Endothelial cell of umbilical vein (primary cell): ENCODE measurements at regions not wholly inside any gene's neighbourhood (a gene's known extent, or its start where the extent isn't known, plus 50 kb on each side); places are given as distances from the start of the nearest gene placed in this dataset.

Experiments used
- BruUV-seq: library from RNA; stranded (reverse); fragments of 400-500 nt; replicated peaks from 2 replicates; lab custom pipeline; 2021; lab: Mats Ljungman, UMichigan
- CTCF ChIA-PET: fragments of 300-600, 350-600 bp; sonication (Branson Sonifier 250); formaldehyde crosslinking; loops from one replicate; lab custom pipeline; 2021; ENCODE audit warnings: antibody characterized with exemption, inconsistent platforms; lab: Charles Lee
- POLR2A ChIA-PET: fragments of 300-600, 350-600 bp; sonication (Branson Sonifier 250); formaldehyde crosslinking; loops from one replicate; lab custom pipeline; 2021; ENCODE audit warnings: antibody characterized with exemption, inconsistent platforms; lab: Charles Lee
- DNase-seq: peaks from one replicate; pipeline ENCODE4 v3.0.0-alpha.2; 2011; ENCODE audit warnings: low read depth, low spot score
- FAIRE-seq: peaks from 2 replicates; lab custom pipeline; 2011; peaks lifted over from hg19 to GRCh38; lab: Jason Lieb, UNC
- H2AFZ ChIP-seq: 2 replicates; pipeline ENCODE4 v1.6.0; 2012; ENCODE audit warnings: low read depth, low read length, control low read depth, inconsistent platforms
- H3K27ac ChIP-seq: 2 replicates; pipeline ENCODE4 v1.5.1; 2011; ENCODE audit warnings: low read depth, mild to moderate bottlenecking, control low read depth, low read length, moderate library complexity; ENCODE audit not compliant: insufficient read depth
- H3K27me3 ChIP-seq, 2 experiments: 2 replicates each; pipeline versions ENCODE4 v1.6.0 to v1.6.1; 2011; ENCODE audit warnings: low read length in 2 of 2, mixed read lengths in 1 of 2; ENCODE audit not compliant: control insufficient read depth in 2 of 2, insufficient read depth in 2 of 2
- H3K36me3 ChIP-seq, 2 experiments: 2 replicates in 1 of 2; 3 replicates in 1 of 2; pipeline ENCODE4 v1.5.1; 2011; ENCODE audit warnings: low read length in 2 of 2, mild to moderate bottlenecking in 1 of 2, moderate library complexity in 1 of 2; ENCODE audit not compliant: control insufficient read depth in 2 of 2, insufficient read depth in 2 of 2; ENCODE audit errors: extremely low read depth in 1 of 2
- H3K4me1 ChIP-seq: 3 replicates; pipeline ENCODE4 v1.5.1; 2011; ENCODE audit warnings: mild to moderate bottlenecking, low read length; ENCODE audit not compliant: control insufficient read depth, insufficient read depth; ENCODE audit errors: extremely low read depth
- H3K4me2 ChIP-seq: 2 replicates; pipeline ENCODE4 v1.6.1; 2011; ENCODE audit warnings: low read length, control low read depth, mixed read lengths; ENCODE audit not compliant: insufficient read depth
- H3K4me3 ChIP-seq, 3 experiments: fragments of 200-600 bp in 1 of 3; sonication (generic), shearing (Covaris generic) in 1 of 3; replicated peaks in 1 of 3; 2 replicates each; pipeline ENCODE4 v1.5.1; 2011 to 2016; ENCODE audit warnings: control low read depth in 3 of 3, low read length in 3 of 3, mild to moderate bottlenecking in 2 of 3, inconsistent platforms in 1 of 3, low read depth in 1 of 3, moderate library complexity in 1 of 3; ENCODE audit not compliant: insufficient read depth in 1 of 3
- H3K79me2 ChIP-seq: 2 replicates; pipeline ENCODE4 v1.6.0; 2012; ENCODE audit warnings: low read length, inconsistent platforms; ENCODE audit not compliant: control insufficient read depth, insufficient read depth
- H3K9ac ChIP-seq: replicated peaks from 2 replicates; pipeline ENCODE3; 2011; ENCODE audit warnings: low read length, control low read depth; ENCODE audit not compliant: insufficient read depth; ENCODE audit errors: extremely low read depth
- H3K9me1 ChIP-seq: replicated peaks from 3 replicates; pipeline ENCODE4 v1.6.0; 2011; ENCODE audit warnings: mild to moderate bottlenecking, low read length; ENCODE audit not compliant: control insufficient read depth, insufficient read depth; ENCODE audit errors: extremely low read depth
- H3K9me3 ChIP-seq: replicated peaks from 2 replicates; pipeline ENCODE4 v1.5.1; 2012; ENCODE audit warnings: low read length, inconsistent platforms; ENCODE audit not compliant: control insufficient read depth, insufficient read depth
- H4K20me1 ChIP-seq: replicated peaks from 2 replicates; pipeline ENCODE3; 2011; ENCODE audit warnings: mild to moderate bottlenecking, low read length; ENCODE audit not compliant: control insufficient read depth, insufficient read depth; ENCODE audit errors: extremely low read depth
- EZH2 ChIP-seq: IDR thresholded peaks from 2 replicates; pipeline ENCODE4 v1.6.1; 2012; ENCODE audit warnings: borderline replicate concordance, low read depth, mild to moderate bottlenecking, moderate library complexity, low read length, inconsistent platforms; ENCODE audit not compliant: severe bottlenecking
- FOS ChIP-seq: IDR thresholded peaks from 2 replicates; pipeline ENCODE4 v1.6.1; 2011; ENCODE audit warnings: mild to moderate bottlenecking, low read length, moderate library complexity, borderline replicate concordance; ENCODE audit not compliant: insufficient read depth
- GATA2 ChIP-seq: IDR thresholded peaks from 2 replicates; pipeline ENCODE4 v1.7.0; 2011; ENCODE audit warnings: low read depth, mild to moderate bottlenecking, moderate library complexity, mixed read lengths, low read length; ENCODE audit not compliant: insufficient read length, insufficient read depth
- JUN ChIP-seq: IDR thresholded peaks from 2 replicates; pipeline ENCODE4 v1.6.1; 2011; ENCODE audit warnings: borderline replicate concordance, low read depth; ENCODE audit not compliant: insufficient read length, insufficient read depth
- MYC ChIP-seq: IDR thresholded peaks from one replicate; pipeline ENCODE4 v1.6.1; 2011; ENCODE audit warnings: mild to moderate bottlenecking, low read depth, low read length
- POLR2A ChIP-seq: IDR thresholded peaks from 2 replicates; pipeline ENCODE4 v1.6.1; 2012; ENCODE audit warnings: low read depth, mild to moderate bottlenecking, control low read depth, low read length
- POLR2AphosphoS5 ChIP-seq: IDR thresholded peaks from 2 replicates; pipeline ENCODE4 v1.6.1; 2012; ENCODE audit warnings: low read depth, mild to moderate bottlenecking, control low read depth, low read length, moderate library complexity; ENCODE audit not compliant: insufficient read depth
- dilution Hi-C: fragments of 300-500 bp; cut with MboI; formaldehyde crosslinking; loops from one replicate; pipeline ENCODE4 v1.15.0; 2019; ENCODE audit warnings: low sequenced_read_pairs; ENCODE audit not compliant: extremely low pct_ligation_motif_present
- intact Hi-C: fragments of 100-400 bp; cut with micrococcal nuclease; formaldehyde crosslinking; loops from one replicate; pipeline ENCODE4 v1.10.0; 2022
- TF ChIP-seq, protein P1 (sequence below), 2 donors: IDR thresholded peaks; 1 replicate in 1 of 2; 2 replicates in 1 of 2; pipeline ENCODE4 v1.5.1; 2011; ENCODE audit warnings: low read length in 2 of 2, mild to moderate bottlenecking in 2 of 2, moderate library complexity in 2 of 2, control low read depth in 1 of 2, inconsistent platforms in 1 of 2, low read depth in 1 of 2; ENCODE audit not compliant: insufficient read depth in 1 of 2; ENCODE audit errors: extremely low read depth in 1 of 2

DNA sequence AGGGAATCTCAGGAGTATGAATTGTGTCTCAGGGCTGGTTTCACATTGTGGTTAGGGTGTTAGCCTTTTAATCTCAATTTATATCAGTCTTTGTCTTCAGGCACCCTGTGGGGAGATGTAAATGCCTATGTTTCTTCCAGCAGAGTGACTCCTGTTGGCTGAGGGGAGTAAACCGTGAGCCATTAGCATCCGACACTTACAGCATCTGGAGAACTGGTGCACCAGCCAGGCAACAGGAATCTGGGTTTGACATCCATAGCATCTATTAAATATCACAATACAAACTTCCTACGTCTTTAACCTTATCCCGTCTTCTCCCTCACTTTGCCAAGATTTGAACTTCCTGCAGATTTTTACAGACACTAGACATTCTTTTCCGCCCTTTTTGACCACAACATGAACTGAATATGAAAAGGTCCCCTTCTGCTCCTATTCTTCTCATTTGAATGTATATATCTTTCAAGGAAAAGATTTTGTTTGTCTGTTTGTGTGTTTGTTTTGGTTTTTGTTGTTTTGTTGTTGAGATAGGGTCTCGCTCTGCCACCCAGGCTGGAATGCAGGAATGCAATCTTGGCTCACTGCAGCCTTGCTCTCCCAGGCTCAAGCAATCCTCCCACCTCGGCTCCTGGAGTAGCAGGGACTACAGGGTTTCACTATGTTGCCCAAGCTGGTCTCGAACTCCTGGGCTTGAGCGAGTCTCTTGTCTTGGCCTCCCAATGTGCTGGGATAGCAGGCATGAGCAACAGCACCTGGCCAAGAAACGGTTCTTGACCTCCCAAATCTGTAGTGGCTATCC, 626.2 kb downstream of the TLR4 start:
- intact Hi-C loops (no loop called here), dilution Hi-C loops (no loop called here)
- Histone ChIP-seq H3K36me3 (no peaks in the 10 kb centered on the region), H3K79me2 (no peaks in the 10 kb centered on the region), H2AFZ (no peak overlapping the region), H4K20me1 (no peaks in the 10 kb centered on the region), H3K27me3 (no peaks in the 10 kb centered on the region), H3K27ac (no peak overlapping the region), H3K9ac (no peak overlapping the region), H3K4me3 (no peak overlapping the region), H3K4me2 (no peak overlapping the region), H3K9me1 (no peaks in the 10 kb centered on the region), H3K4me1 (no peaks in the 10 kb centered on the region), H3K9me3 (no peaks in the 10 kb centered on the region)
- DNase-seq (no peak), FAIRE-seq (no peak)
- no peak for TF ChIP-seq EZH2
- no peak for TF ChIP-seq MYC
- ChIA-PET POLR2A (no interaction called here), CTCF (no interaction called here)
- BruUV-seq = no TSS peak

DNA sequence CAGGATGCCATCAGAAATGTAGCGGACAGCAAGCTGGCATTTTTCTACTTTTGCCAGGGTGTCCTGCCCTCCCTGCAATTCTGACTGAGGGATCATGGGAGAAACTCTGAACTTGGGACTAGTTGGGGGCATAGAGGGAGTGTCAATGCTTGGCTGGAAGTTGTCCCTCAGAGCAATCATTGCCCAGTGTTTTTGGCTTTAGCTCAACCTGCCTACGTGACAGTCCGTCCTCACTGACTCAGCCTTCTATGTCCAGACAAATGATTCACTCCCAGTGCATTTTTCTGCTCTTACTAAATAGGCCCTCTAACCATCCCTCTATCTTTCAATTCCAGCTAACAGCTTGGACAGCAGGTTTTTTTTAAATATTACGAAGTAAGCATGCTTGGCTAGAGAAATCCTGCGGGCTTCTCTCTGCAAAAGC, 627.4 kb downstream of the TLR4 start:
- Histone ChIP-seq H3K4me1 (no peaks in the 10 kb centered on the region), H3K9me3 (no peaks in the 10 kb centered on the region), H3K9me1 (no peaks in the 10 kb centered on the region), H3K4me3 (no peak overlapping the region), H2AFZ (no peak overlapping the region), H3K9ac (no peak overlapping the region), H3K79me2 (no peaks in the 10 kb centered on the region), H3K4me2 (no peak overlapping the region), H4K20me1 (no peaks in the 10 kb centered on the region), H3K27ac (no peak overlapping the region), H3K27me3 (no peaks in the 10 kb centered on the region), H3K36me3 (no peaks in the 10 kb centered on the region)
- no TSS peak for BruUV-seq
- ChIA-PET POLR2A (no interaction called here), CTCF (interaction anchor here (0.9 kb wide), 1 partner anchor 8 kb away, joined by 3 read pairs; no protein-coding TSS in a partner anchor)
- FAIRE-seq (no peak), DNase-seq (no peak)
- TF ChIP-seq GATA2 (no peak), POLR2A (no peak), JUN (no peak), MYC (no peak), FOS (no peak), POLR2AphosphoS5 (no peak)
- TF ChIP-seq, protein P1, sequence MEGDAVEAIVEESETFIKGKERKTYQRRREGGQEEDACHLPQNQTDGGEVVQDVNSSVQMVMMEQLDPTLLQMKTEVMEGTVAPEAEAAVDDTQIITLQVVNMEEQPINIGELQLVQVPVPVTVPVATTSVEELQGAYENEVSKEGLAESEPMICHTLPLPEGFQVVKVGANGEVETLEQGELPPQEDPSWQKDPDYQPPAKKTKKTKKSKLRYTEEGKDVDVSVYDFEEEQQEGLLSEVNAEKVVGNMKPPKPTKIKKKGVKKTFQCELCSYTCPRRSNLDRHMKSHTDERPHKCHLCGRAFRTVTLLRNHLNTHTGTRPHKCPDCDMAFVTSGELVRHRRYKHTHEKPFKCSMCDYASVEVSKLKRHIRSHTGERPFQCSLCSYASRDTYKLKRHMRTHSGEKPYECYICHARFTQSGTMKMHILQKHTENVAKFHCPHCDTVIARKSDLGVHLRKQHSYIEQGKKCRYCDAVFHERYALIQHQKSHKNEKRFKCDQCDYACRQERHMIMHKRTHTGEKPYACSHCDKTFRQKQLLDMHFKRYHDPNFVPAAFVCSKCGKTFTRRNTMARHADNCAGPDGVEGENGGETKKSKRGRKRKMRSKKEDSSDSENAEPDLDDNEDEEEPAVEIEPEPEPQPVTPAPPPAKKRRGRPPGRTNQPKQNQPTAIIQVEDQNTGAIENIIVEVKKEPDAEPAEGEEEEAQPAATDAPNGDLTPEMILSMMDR (IDR thresholded peaks at IDR 0.05; ENCODE audit: extremely low read depth in 1 of 2, insufficient read depth in 1 of 2, low read depth in 1 of 2, low read length in 2 of 2) = no peak
- intact Hi-C loops = no loop called here
- dilution Hi-C loops = no loop called here
